ENCODE measurements at regions not wholly inside any gene's neighbourhood (a gene's known extent, or its start where the extent isn't known, plus 50 kb on each side); places are given as distances from the start of the nearest gene placed in this dataset.

GRCh38 chr20:23193801-23194384, 107.8 kb upstream of the CD93 start:
- H3K4me3 ChIP-seq (ENCODE audit: low read depth, low read length), result no peak overlapping the region
- no peak for DNase-seq (ENCODE audit: low read depth)
- in situ Hi-C loops (cut with HindIII; ENCODE audit: low sequenced_read_pairs), result no loop called here
- no peak for TF ChIP-seq CTCF (IDR thresholded peaks at IDR 0.05; ENCODE audit: low read depth, low read length, missing control alignments)

DNA sequence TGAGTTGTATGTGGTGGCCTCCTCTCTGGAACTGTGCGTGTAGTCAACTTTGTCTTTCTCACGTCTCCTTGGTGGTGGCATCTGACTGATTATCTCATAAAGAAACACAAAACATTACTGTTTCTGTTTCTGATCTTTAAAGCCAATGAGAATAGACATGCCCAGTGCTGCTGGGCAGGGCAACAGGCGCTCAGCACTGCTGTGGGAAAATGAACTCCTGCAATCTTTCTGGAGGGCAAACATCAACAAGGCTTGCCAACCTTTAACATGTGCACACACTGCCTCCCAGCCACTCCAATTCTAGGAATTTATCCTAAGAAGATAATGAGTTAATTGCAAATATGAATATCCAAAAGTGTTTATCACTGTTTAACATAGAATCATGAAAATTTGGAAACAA, 106.3 kb upstream of the CD93 start:
- no peak for TF ChIP-seq CTCF (IDR thresholded peaks at IDR 0.05; ENCODE audit: low read depth, low read length, missing control alignments)
- no peak for DNase-seq (ENCODE audit: low read depth)
- no peak overlapping the region for H3K4me3 ChIP-seq (ENCODE audit: low read depth, low read length)
- in situ Hi-C loops (cut with HindIII; ENCODE audit: low sequenced_read_pairs), result no loop called here

GRCh38 chr20:23190557-23190956, 104.4 kb upstream of the CD93 start:
- in situ Hi-C loops (cut with HindIII; ENCODE audit: low sequenced_read_pairs), result no loop called here
- TF ChIP-seq CTCF (IDR thresholded peaks at IDR 0.05; ENCODE audit: low read depth, low read length, missing control alignments), result no peak
- no peak overlapping the region for H3K4me3 ChIP-seq (ENCODE audit: low read depth, low read length)
- no peak for DNase-seq (ENCODE audit: low read depth)

GRCh38 chr20:23189854-23190253, 103.7 kb upstream of the CD93 start:
- no peak for TF ChIP-seq CTCF (IDR thresholded peaks at IDR 0.05; ENCODE audit: low read depth, low read length, missing control alignments)
- DNase-seq (ENCODE audit: low read depth), result no peak
- in situ Hi-C loops (cut with HindIII; ENCODE audit: low sequenced_read_pairs), result no loop called here
- H3K4me3 ChIP-seq (ENCODE audit: low read depth, low read length), result no peak overlapping the region

GRCh38 chr20:23189341-23189740, 103.2 kb upstream of the CD93 start:
- in situ Hi-C loops (cut with HindIII; ENCODE audit: low sequenced_read_pairs), result no loop called here
- no peak overlapping the region for H3K4me3 ChIP-seq (ENCODE audit: low read depth, low read length)
- no peak for TF ChIP-seq CTCF (IDR thresholded peaks at IDR 0.05; ENCODE audit: low read depth, low read length, missing control alignments)
- no peak for DNase-seq (ENCODE audit: low read depth)

DNA sequence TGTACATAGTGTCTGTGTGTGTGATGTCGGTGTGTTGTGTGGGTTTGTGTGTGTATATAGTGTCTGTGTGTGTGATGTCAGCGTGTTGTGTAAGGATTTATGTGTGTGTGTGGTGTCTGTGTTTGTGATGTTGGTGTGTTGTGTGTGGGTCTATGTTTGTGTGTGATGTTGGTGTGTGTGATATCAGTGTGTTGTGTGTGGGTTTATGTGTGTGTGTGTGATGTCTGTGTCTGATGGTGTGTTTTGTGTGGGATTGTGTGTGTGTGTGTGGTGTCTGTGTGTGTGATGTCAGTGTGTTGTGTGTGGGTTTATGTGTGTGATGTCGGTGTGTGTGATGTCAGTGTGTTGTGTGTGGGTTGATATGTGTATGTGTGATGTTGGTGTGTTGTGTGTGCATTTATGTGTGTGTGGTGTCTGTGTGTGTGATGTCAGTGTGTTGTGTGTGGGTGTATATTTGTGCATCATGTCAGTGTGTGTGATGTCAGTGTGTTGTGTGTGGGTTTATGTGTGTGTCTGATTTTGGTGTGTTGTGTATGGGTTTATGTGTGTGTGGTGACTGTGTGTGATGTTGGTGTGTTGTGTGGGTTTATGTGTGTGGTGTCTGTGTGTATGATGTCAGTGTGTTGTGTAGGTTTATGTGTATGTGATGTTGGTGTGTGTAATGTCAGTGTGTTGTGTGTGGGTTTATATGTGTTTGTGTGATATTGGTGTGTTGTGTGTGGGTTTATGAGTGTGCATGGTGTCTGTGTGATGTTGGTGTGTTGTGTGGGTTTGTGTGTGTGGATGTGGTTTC, 102.4 kb upstream of the CD93 start:
- no peak overlapping the region for H3K4me3 ChIP-seq (ENCODE audit: low read depth, low read length)
- DNase-seq (ENCODE audit: low read depth), result no peak
- TF ChIP-seq CTCF (IDR thresholded peaks at IDR 0.05; ENCODE audit: low read depth, low read length, missing control alignments), result no peak
- in situ Hi-C loops (cut with HindIII; ENCODE audit: low sequenced_read_pairs), result no loop called here

All from astrocyte of the cerebellum (primary cell).